Right atrium auricular region (tissue), 2 donors: ENCODE measurements at regions not wholly inside any gene's neighbourhood (a gene's known extent, or its start where the extent isn't known, plus 50 kb on each side); places are given as distances from the start of the nearest gene placed in this dataset.

Experiments used
- DNase-seq: peaks from one replicate; pipeline ENCODE4 v3.0.0-alpha.2; 2019; ENCODE audit warnings: low spot score
- H3K27ac ChIP-seq, 2 donors: fragments of 200-600 bp; sonication (generic); 1 replicate in 1 of 2; 2 replicates in 1 of 2; pipeline ENCODE4 v1.5.1; 2016 to 2019
- H3K27me3 ChIP-seq, 2 donors: fragments of 200-600 bp; sonication (generic); one replicate each; pipeline versions ENCODE4 v1.5.1 to v1.6.0; 2017 to 2019
- H3K36me3 ChIP-seq: fragments of 200-600 bp; sonication (generic); one replicate; pipeline ENCODE4 v1.5.1; 2016
- H3K4me1 ChIP-seq, 2 donors: fragments of 200-600 bp; sonication (generic); one replicate each; pipeline versions ENCODE4 v1.5.1 to v1.6.0; 2017 to 2019
- H3K4me3 ChIP-seq, 2 donors: fragments of 200-600 bp; sonication (generic); 1 replicate in 1 of 2; 2 replicates in 1 of 2; pipeline ENCODE4 v1.5.1; 2017 to 2019; ENCODE audit warnings: mild to moderate bottlenecking in 1 of 2, moderate library complexity in 1 of 2
- H3K9me3 ChIP-seq, 2 donors: fragments of 200-600 bp; sonication (generic); one replicate each; pipeline ENCODE4 v1.5.1; 2019
- CTCF ChIP-seq, 2 donors: fragments of 200-600 bp; sonication (generic); IDR thresholded peaks; one replicate each; pipeline ENCODE4 v1.5.1; 2019; ENCODE audit warnings: antibody characterized with exemption in 2 of 2

- no peak for TF ChIP-seq CTCF (IDR thresholded peaks at IDR 0.05)
- H3K27ac ChIP-seq, result no peak overlapping the region
- peaks cover 0 to 28% of the 10 kb centered on the region in 2 donors for H3K4me1 ChIP-seq
- H3K36me3 ChIP-seq, result no peaks in the 10 kb centered on the region
- H3K27me3 ChIP-seq, result no peaks in the 10 kb centered on the region
- no peaks in the 10 kb centered on the region for H3K9me3 ChIP-seq
- DNase-seq, result no peak
- H3K4me3 ChIP-seq, result no peak overlapping the region
These were observed 206.5 kb upstream of the KRR1 start for GRCh38 chr12:75717902-75718301.

DNA sequence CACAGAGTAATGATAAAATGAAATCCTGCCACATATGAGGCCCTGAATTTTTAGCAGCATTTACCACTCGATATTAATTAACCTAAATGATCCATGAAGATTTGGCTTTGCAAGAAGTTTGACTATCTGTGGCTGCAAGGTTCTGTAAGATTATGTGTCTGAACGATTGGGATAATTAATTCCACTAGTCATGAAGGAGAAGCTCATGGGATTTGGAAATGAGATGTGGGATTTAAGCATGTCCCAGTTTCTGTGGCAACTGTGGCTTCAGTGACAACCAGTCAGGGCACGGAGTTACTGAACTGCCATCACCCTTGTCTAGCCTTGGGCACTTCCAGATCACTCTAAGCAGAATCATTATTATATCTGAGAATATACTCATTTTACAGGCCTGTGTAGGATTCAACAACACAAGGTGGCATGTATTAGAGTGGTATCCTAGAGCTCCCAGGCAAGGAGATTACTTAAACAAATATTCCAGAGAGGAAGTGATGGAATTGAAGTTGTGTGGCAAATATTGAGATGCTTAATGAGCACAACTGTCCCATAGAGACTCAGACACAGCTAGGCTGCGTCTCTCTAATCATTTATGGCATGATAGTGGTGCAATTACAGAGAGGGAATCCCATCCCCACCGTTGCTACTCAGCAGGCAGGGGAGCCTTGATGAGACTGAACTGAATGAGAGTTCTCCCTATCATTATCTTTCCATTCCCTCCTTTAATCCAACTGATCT lies 205.0 kb upstream of the KRR1 start:
- no peaks in the 10 kb centered on the region for H3K9me3 ChIP-seq
- no peak for DNase-seq
- H3K4me3 ChIP-seq, result no peak overlapping the region
- no peak overlapping the region for H3K27ac ChIP-seq
- no peaks in the 10 kb centered on the region for H3K36me3 ChIP-seq
- peaks cover 0 to 13% of the 10 kb centered on the region in 2 donors for H3K4me1 ChIP-seq
- no peaks in the 10 kb centered on the region for H3K27me3 ChIP-seq
- TF ChIP-seq CTCF (IDR thresholded peaks at IDR 0.05), result no peak

- H3K9me3 ChIP-seq, result no peaks in the 10 kb centered on the region
- TF ChIP-seq CTCF (IDR thresholded peaks at IDR 0.05), result no peak
- H3K27ac ChIP-seq, result no peak overlapping the region
- H3K36me3 ChIP-seq, result no peaks in the 10 kb centered on the region
- no peaks in the 10 kb centered on the region for H3K27me3 ChIP-seq
- DNase-seq, result no peak
- H3K4me3 ChIP-seq, result no peak overlapping the region
- peaks cover 0 to 6% of the 10 kb centered on the region in 2 donors for H3K4me1 ChIP-seq
These were observed 204.3 kb upstream of the KRR1 start for GRCh38 chr12:75715682-75716081.

- TF ChIP-seq CTCF (IDR thresholded peaks at IDR 0.05), result no peak
These were observed 203.9 kb upstream of the KRR1 start for GRCh38 chr12:75715323-75715644.

GRCh38 chr12:75714462-75715322 lies 203.3 kb upstream of the KRR1 start:
- no peak overlapping the region for H3K4me3 ChIP-seq
- H3K9me3 ChIP-seq, result no peaks in the 10 kb centered on the region
- no peaks in the 10 kb centered on the region for H3K36me3 ChIP-seq
- no peak overlapping the region for H3K27ac ChIP-seq
- H3K4me1 ChIP-seq, result peaks cover 0 to 1% of the 10 kb centered on the region in 2 donors
- TF ChIP-seq CTCF (IDR thresholded peaks at IDR 0.05), result no peak
- no peaks in the 10 kb centered on the region for H3K27me3 ChIP-seq
- DNase-seq, result no peak

More at GRCh38 chr12:75715323-75715644, 203.9 kb upstream of the KRR1 start:
- Histone ChIP-seq H3K4me3 (no peak overlapping the region), H3K36me3 (no peaks in the 10 kb centered on the region), H3K4me1 (peaks cover 0 to 2% of the 10 kb centered on the region in 2 donors), H3K27ac (no peak overlapping the region), H3K27me3 (no peaks in the 10 kb centered on the region), H3K9me3 (no peaks in the 10 kb centered on the region)
- DNase-seq, result no peak
